ENCODE measurements at regions not wholly inside any gene's neighbourhood (a gene's known extent, or its start where the extent isn't known, plus 50 kb on each side); places are given as distances from the start of the nearest gene placed in this dataset.

GRCh38 chr1:170240409-170240808, 94.7 kb downstream of the NTMT2 start:
- Histone ChIP-seq H3K36me3 (no peaks in the 10 kb centered on the region), H3K9me3 (ENCODE audit: low read depth) (no peaks in the 10 kb centered on the region), H3K27ac (no peak overlapping the region), H3K4me3 (no peak overlapping the region), H3K27me3 (no peaks in the 10 kb centered on the region), H3K4me1 (ENCODE audit: low read depth) (no peaks in the 10 kb centered on the region)
- DNase-seq (ENCODE audit: low read depth in 1 of 2, low spot score in 1 of 2) = no peak
- no peak for TF ChIP-seq CTCF (IDR thresholded peaks at IDR 0.05; ENCODE audit: low read depth, low read length)

DNA sequence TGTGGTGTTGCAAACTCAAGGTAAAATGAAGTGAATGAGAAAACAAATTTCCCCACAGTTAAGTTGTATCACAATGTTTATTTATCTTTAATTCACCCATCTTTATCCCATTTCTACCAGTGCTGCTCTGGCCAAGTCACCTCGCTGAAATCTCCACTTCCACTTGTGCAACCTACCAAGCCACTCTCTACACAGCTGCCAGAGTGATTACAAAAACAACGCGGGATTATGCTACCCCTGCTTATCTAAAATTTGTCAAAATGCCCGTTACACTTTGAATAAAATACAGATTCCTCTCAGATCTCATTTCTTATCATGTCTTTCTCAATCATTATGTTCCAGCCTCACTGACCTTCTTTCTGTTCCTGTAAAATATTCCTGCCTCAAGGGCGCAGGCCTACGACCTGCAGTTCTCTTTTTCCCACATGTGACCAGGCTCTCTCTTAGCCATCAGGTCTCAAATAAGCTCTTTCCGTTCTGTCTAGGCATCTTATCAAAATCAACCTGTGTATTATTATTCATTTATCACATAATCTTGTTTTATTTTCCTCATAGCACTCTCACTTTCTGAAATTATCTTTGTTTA, 95.6 kb downstream of the NTMT2 start:
- no peak for TF ChIP-seq CTCF (IDR thresholded peaks at IDR 0.05; ENCODE audit: low read depth, low read length)

GRCh38 chr1:170247751-170248521, 102.2 kb downstream of the NTMT2 start:
- no peaks in the 10 kb centered on the region for H3K9me3 ChIP-seq (ENCODE audit: low read depth)
- H3K4me1 ChIP-seq (ENCODE audit: low read depth) = no peaks in the 10 kb centered on the region
- DNase-seq (ENCODE audit: low read depth in 1 of 2, low spot score in 1 of 2) = peak in 1 of 2 donors; percentile 29
- no peaks in the 10 kb centered on the region for H3K36me3 ChIP-seq
- no peaks in the 10 kb centered on the region for H3K27me3 ChIP-seq
- TF ChIP-seq CTCF (IDR thresholded peaks at IDR 0.05; ENCODE audit: low read depth, low read length) = no peak
- no peak overlapping the region for H3K27ac ChIP-seq
- no peak overlapping the region for H3K4me3 ChIP-seq

More for the DNA sequence above, 95.6 kb downstream of the NTMT2 start:
- no peak overlapping the region for H3K4me3 ChIP-seq
- H3K4me1 ChIP-seq (ENCODE audit: low read depth) = no peaks in the 10 kb centered on the region
- no peaks in the 10 kb centered on the region for H3K9me3 ChIP-seq (ENCODE audit: low read depth)
- no peaks in the 10 kb centered on the region for H3K36me3 ChIP-seq
- H3K27ac ChIP-seq = no peak overlapping the region
- DNase-seq (ENCODE audit: low read depth in 1 of 2, low spot score in 1 of 2) = peak in 1 of 2 donors; percentile 48
- H3K27me3 ChIP-seq = no peaks in the 10 kb centered on the region

DNA sequence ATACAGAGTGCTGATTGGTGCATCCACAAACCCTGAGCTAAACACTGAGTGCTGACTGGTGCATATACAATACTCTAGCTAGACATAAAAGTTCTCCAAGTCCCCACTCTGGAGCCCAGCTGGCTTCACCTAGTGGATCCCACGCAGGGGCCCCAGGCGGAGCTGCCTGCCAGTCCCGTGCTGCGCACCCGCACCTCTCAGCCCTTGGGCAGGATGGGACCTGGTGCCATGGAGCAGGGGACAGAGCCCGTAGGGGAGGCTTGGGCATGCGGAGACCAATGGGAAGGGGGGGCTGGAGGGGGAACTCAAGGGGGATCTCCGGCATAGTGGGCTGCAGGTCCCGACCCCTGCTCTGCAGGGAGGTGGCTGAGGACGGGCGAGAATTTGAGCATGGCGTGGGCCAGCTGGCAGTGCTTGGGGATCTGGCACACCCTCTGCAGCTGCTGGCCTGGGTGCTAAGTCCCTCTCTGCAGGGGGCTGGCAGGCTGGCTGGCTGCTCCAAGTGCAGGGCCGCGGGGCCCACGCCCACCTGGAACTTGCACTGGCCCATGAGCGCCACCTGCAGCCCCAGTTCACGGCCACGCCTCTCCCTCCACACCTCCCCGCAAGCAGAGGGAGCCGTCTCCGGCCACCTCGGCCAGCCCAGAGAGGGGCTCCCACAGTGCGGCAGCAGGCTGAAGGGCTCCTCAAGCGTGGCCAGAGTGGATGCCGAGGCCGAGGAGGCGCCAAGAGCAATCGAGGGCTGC, 104.9 kb downstream of the NTMT2 start:
- no peak overlapping the region for H3K27ac ChIP-seq
- no peaks in the 10 kb centered on the region for H3K27me3 ChIP-seq
- no peak for DNase-seq (ENCODE audit: low read depth in 1 of 2, low spot score in 1 of 2)
- no peaks in the 10 kb centered on the region for H3K36me3 ChIP-seq
- H3K4me3 ChIP-seq = no peak overlapping the region
- H3K9me3 ChIP-seq (ENCODE audit: low read depth) = no peaks in the 10 kb centered on the region
- no peak for TF ChIP-seq CTCF (IDR thresholded peaks at IDR 0.05; ENCODE audit: low read depth, low read length)
- no peaks in the 10 kb centered on the region for H3K4me1 ChIP-seq (ENCODE audit: low read depth)

- Histone ChIP-seq H3K9me3 (ENCODE audit: low read depth) (no peaks in the 10 kb centered on the region), H3K27ac (no peak overlapping the region), H3K4me3 (no peak overlapping the region), H3K36me3 (no peaks in the 10 kb centered on the region), H3K27me3 (no peaks in the 10 kb centered on the region), H3K4me1 (ENCODE audit: low read depth) (no peaks in the 10 kb centered on the region)
- no peak for DNase-seq (ENCODE audit: low read depth in 1 of 2, low spot score in 1 of 2)
- no peak for TF ChIP-seq CTCF (IDR thresholded peaks at IDR 0.05; ENCODE audit: low read depth, low read length)
These were observed 107.3 kb downstream of the NTMT2 start for GRCh38 chr1:170252851-170253579.

Data from cardiac muscle cell (in vitro differentiated cells and primary cell).